Astrocyte (in vitro differentiated cells and primary cell): ENCODE measurements at regions not wholly inside any gene's neighbourhood (a gene's known extent, or its start where the extent isn't known, plus 50 kb on each side); places are given as distances from the start of the nearest gene placed in this dataset.
A peak's percentile ranks its signal among the peaks of the same experiment; 100 is the strongest.

Source experiments
- DNase-seq: peaks from one replicate; pipeline ENCODE4 v3.0.0-alpha.2; 2010; ENCODE audit warnings: low read depth
- FAIRE-seq: peaks from 2 replicates; lab custom pipeline; 2011; peaks lifted over from hg19 to GRCh38; lab: Jason Lieb, UNC
- H2AFZ ChIP-seq: 2 replicates; pipeline ENCODE4 v1.6.0; 2012; ENCODE audit warnings: low read depth, low read length, inconsistent platforms
- H3K27ac ChIP-seq: 2 replicates; pipeline ENCODE4 v1.5.1; 2011; ENCODE audit warnings: low read depth, low read length, inconsistent platforms
- H3K27me3 ChIP-seq: 2 replicates; pipeline ENCODE4 v1.6.0; 2011; ENCODE audit warnings: low read length, inconsistent platforms; ENCODE audit not compliant: insufficient read depth
- H3K36me3 ChIP-seq: 2 replicates; pipeline ENCODE4 v1.5.1; 2011; ENCODE audit warnings: low read length, inconsistent platforms; ENCODE audit not compliant: insufficient read depth
- H3K4me1 ChIP-seq: 2 replicates; pipeline ENCODE4 v1.5.1; 2011; ENCODE audit warnings: low read length, inconsistent platforms; ENCODE audit not compliant: insufficient read depth
- H3K4me2 ChIP-seq: 2 replicates; pipeline ENCODE4 v1.6.0; 2012; ENCODE audit warnings: low read length, inconsistent platforms
- H3K4me3 ChIP-seq: 2 replicates; pipeline ENCODE4 v1.5.1; 2011; ENCODE audit warnings: low read depth, mild to moderate bottlenecking, low read length, inconsistent platforms; ENCODE audit not compliant: insufficient read depth
- H3K79me2 ChIP-seq: 2 replicates; pipeline ENCODE4 v1.6.0; 2012; ENCODE audit warnings: mild to moderate bottlenecking, low read length, inconsistent platforms; ENCODE audit not compliant: insufficient read depth
- H3K9ac ChIP-seq: 2 replicates; pipeline ENCODE4 v1.6.0; 2012; ENCODE audit warnings: mild to moderate bottlenecking, low read length, inconsistent platforms
- H3K9me3 ChIP-seq: 2 replicates; pipeline ENCODE4 v1.5.1; 2012; ENCODE audit warnings: low read depth, mild to moderate bottlenecking, low read length, inconsistent platforms; ENCODE audit not compliant: insufficient read depth
- H4K20me1 ChIP-seq: 2 replicates; pipeline ENCODE4 v1.6.0; 2012; ENCODE audit warnings: low read length, inconsistent platforms; ENCODE audit not compliant: insufficient read depth
- H3K27ac Mint-ChIP-seq: one replicate; pipeline ENCODE4 v1.8.0; 2021; ENCODE audit warnings: mild to moderate bottlenecking, mixed read lengths; ENCODE audit not compliant: unreplicated experiment
- H3K27me3 Mint-ChIP-seq: one replicate; pipeline ENCODE4 v1.8.0; 2021; ENCODE audit warnings: low read depth, mixed read lengths; ENCODE audit not compliant: unreplicated experiment
- H3K36me3 Mint-ChIP-seq: one replicate; pipeline ENCODE4 v1.8.0; 2021; ENCODE audit warnings: low read depth, mixed read lengths; ENCODE audit not compliant: unreplicated experiment
- H3K4me1 Mint-ChIP-seq: one replicate; pipeline ENCODE4 v1.8.0; 2021; ENCODE audit warnings: low read depth, mixed read lengths; ENCODE audit not compliant: unreplicated experiment
- H3K4me3 Mint-ChIP-seq: one replicate; pipeline ENCODE4 v1.8.0; 2021; ENCODE audit warnings: mild to moderate bottlenecking, moderate library complexity, mixed read lengths; ENCODE audit not compliant: unreplicated experiment
- H3K9me3 Mint-ChIP-seq: one replicate; pipeline ENCODE4 v1.8.0; 2021; ENCODE audit warnings: mild to moderate bottlenecking, mixed read lengths; ENCODE audit not compliant: unreplicated experiment
- EZH2 ChIP-seq: IDR thresholded peaks from 2 replicates; pipeline ENCODE4 v1.6.1; 2012; ENCODE audit warnings: mild to moderate bottlenecking, low read length, inconsistent platforms; ENCODE audit not compliant: insufficient read depth
- TF ChIP-seq, protein P1 (sequence below): IDR thresholded peaks from 2 replicates; pipeline ENCODE4 v1.5.1; 2011; ENCODE audit warnings: low read depth, mild to moderate bottlenecking, inconsistent platforms, low read length, moderate library complexity; ENCODE audit not compliant: insufficient read depth

DNA sequence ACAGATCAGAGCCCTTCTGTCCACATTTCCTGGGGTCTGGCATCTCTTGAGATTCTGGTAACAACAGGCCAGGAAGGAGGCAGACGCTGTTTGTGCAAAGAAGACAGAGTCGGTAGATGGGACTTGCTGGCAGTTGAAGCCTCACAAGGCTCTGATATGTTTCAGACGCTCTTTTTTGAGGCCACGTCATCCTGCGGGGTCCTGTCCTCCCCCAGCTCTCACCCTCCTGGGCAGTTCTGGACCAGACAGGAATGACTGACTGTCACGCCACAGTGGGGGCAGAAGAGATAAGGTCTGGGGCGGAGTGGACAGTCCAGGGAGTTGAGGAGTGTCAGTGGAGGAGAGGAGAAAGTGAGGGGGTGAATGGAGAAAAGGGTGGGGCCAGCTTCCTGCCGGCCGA lies 87.1 kb upstream of the SULF2 start:
- H3K79me2 ChIP-seq: no peaks in the 10 kb centered on the region
- no peaks in the 10 kb centered on the region for H3K36me3 Mint-ChIP-seq
- H3K36me3 ChIP-seq: no peaks in the 10 kb centered on the region
- H3K27ac ChIP-seq: no peak overlapping the region
- H3K27me3 ChIP-seq: peaks cover 14% of the 10 kb centered on the region
- no peak overlapping the region for H3K9ac ChIP-seq
- H3K27me3 Mint-ChIP-seq: peaks cover 26% of the 10 kb centered on the region
- peaks cover 7% of the 10 kb centered on the region for H3K4me1 ChIP-seq
- peaks cover 5% of the 10 kb centered on the region for H3K9me3 Mint-ChIP-seq
- H2AFZ ChIP-seq: no peak overlapping the region
- FAIRE-seq (no peak), DNase-seq (peak; percentile 86)
- peaks cover 19% of the 10 kb centered on the region for H3K4me1 Mint-ChIP-seq
- H3K9me3 ChIP-seq: no peaks in the 10 kb centered on the region
- H3K4me3 ChIP-seq: no peak overlapping the region
- no peak for TF ChIP-seq EZH2
- no peaks in the 10 kb centered on the region for H4K20me1 ChIP-seq
- no peak overlapping the region for H3K4me2 ChIP-seq
- H3K27ac Mint-ChIP-seq: no peak overlapping the region
- H3K4me3 Mint-ChIP-seq: no peak overlapping the region

DNA sequence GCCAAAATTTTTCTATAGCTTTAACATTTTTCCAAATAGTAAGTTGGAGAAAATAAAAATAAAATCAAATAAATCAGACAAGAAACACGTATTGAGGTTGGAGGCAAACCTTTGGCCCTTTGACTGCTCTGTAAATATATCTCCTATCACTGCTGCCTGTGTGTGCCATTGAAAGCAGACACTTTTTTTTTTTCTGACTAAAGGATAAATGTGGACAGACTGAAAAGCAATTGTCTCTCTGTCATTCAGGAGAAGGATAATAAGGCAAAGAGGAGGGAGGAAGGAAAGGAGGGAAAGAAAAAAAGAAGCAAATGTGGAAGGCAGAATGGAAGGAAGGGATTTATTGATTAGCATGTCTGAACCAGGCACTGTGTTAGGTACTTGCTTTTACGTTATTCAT lies 85.2 kb upstream of the SULF2 start:
- no peaks in the 10 kb centered on the region for H3K9me3 ChIP-seq
- FAIRE-seq (no peak), DNase-seq (no peak)
- Mint-ChIP-seq H3K4me3 (no peak overlapping the region), H3K27ac (no peak overlapping the region), H3K9me3 (peaks cover 5% of the 10 kb centered on the region), H3K27me3 (peaks cover 37% of the 10 kb centered on the region), H3K36me3 (no peaks in the 10 kb centered on the region), H3K4me1 (peaks cover 4% of the 10 kb centered on the region)
- no peak overlapping the region for H3K9ac ChIP-seq
- no peaks in the 10 kb centered on the region for H3K36me3 ChIP-seq
- H3K4me3 ChIP-seq: no peak overlapping the region
- H3K27ac ChIP-seq: no peak overlapping the region
- peaks cover 16% of the 10 kb centered on the region for H3K27me3 ChIP-seq
- TF ChIP-seq EZH2: no peak
- TF ChIP-seq, protein P1, sequence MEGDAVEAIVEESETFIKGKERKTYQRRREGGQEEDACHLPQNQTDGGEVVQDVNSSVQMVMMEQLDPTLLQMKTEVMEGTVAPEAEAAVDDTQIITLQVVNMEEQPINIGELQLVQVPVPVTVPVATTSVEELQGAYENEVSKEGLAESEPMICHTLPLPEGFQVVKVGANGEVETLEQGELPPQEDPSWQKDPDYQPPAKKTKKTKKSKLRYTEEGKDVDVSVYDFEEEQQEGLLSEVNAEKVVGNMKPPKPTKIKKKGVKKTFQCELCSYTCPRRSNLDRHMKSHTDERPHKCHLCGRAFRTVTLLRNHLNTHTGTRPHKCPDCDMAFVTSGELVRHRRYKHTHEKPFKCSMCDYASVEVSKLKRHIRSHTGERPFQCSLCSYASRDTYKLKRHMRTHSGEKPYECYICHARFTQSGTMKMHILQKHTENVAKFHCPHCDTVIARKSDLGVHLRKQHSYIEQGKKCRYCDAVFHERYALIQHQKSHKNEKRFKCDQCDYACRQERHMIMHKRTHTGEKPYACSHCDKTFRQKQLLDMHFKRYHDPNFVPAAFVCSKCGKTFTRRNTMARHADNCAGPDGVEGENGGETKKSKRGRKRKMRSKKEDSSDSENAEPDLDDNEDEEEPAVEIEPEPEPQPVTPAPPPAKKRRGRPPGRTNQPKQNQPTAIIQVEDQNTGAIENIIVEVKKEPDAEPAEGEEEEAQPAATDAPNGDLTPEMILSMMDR: no peak
- peaks cover 5% of the 10 kb centered on the region for H3K4me1 ChIP-seq
- H4K20me1 ChIP-seq: no peaks in the 10 kb centered on the region
- no peak overlapping the region for H2AFZ ChIP-seq
- no peak overlapping the region for H3K4me2 ChIP-seq
- no peaks in the 10 kb centered on the region for H3K79me2 ChIP-seq

DNA sequence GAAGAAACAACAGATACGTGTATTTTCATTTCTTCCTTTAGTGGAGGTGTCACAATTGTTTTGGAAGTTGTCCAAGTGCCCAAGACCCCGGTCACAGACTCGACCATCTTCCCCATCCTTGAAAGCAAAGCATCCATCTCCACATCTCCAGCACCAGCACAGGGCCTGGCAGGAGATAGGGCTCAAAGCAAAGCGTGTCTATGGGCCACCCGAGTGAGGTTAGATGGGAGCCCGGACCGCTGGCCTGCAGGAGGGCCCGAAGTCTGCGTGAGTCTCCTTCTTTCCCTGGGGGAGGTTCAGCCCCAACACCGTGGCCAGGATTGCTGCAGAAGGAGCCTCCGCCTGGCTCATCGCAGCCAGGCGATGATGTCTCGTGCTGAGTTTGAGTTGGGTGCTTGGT lies 83.5 kb upstream of the SULF2 start:
- TF ChIP-seq, protein P1: no peak
- no peak for TF ChIP-seq EZH2
- Mint-ChIP-seq H3K4me3 (no peak overlapping the region), H3K27me3 (peaks cover 41% of the 10 kb centered on the region), H3K36me3 (no peaks in the 10 kb centered on the region), H3K4me1 (no peaks in the 10 kb centered on the region), H3K27ac (no peak overlapping the region), H3K9me3 (peaks cover 5% of the 10 kb centered on the region)
- Histone ChIP-seq H3K4me2 (no peak overlapping the region), H4K20me1 (no peaks in the 10 kb centered on the region), H3K9ac (no peak overlapping the region), H3K79me2 (no peaks in the 10 kb centered on the region), H3K27ac (no peak overlapping the region), H3K9me3 (no peaks in the 10 kb centered on the region), H2AFZ (no peak overlapping the region), H3K4me1 (no peaks in the 10 kb centered on the region), H3K36me3 (no peaks in the 10 kb centered on the region), H3K27me3 (peaks cover 21% of the 10 kb centered on the region), H3K4me3 (no peak overlapping the region)
- DNase-seq: no peak
- no peak for FAIRE-seq
